ENCODE measurements at regions not wholly inside any gene's neighbourhood (a gene's known extent, or its start where the extent isn't known, plus 50 kb on each side); places are given as distances from the start of the nearest gene placed in this dataset.

GRCh38 chr21:35927262-35927661, 133.1 kb downstream of the SETD4 start:
- TF ChIP-seq CTCF (conservative IDR thresholded peaks at IDR 0.05; ENCODE audit: low read length) = no peak
- TF ChIP-seq EZH2phosphoT487 (IDR thresholded peaks at IDR 0.05; ENCODE audit: borderline replicate concordance, low read depth, low read length) = no peak

Measured in OCI-LY7 (cell line).